ENCODE measurements at regions not wholly inside any gene's neighbourhood (a gene's known extent, or its start where the extent isn't known, plus 50 kb on each side); places are given as distances from the start of the nearest gene placed in this dataset.

DNA sequence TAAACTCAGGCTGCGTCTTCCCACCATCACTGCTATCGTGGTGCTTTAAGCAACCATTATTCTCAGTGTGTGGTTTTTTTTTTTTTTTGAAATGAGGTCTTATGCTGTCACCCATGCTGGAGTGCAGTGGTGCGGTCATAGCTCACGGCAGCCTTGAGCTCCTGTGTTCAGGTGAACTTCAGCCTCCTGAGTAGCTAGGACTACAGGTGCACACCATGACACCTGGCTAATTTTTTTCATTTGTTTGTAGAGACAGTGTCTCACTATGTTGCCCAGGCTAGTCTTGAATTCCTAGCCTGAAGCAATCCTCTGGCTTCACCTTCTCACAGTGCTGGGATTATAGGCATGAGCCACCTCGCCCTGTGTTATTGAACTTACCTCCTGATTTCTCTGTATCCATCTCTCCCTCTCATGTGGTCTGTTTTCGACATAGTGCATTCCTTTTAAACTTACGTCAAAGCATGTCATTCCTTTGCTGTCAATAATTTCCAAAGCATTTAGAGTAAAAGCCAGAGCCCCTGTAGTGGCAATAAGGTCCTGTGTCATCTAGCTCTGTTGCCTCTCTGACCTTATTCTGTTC lies 255.5 kb downstream of the SNAPC1 start:
- no peak for DNase-seq

DNA sequence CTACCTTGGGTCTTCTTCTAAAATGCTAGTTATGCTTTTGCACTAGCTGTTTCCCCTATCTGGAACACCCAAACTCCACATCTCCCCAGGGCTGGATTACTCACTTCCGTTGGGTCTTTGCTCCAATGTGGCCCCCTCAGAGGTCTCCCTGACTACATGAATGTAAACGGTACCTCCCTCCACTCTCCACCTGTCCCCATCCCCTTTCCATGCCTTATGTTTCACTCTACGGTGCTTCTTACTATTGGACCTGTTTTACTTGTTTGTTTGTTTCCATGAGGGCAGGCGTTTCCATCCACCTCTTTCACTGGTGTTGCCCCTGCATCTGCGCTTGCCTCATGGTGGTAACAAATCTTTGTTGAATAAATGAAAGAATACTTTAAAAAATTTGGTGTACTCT lies 256.4 kb downstream of the SNAPC1 start:
- DNase-seq: no peak

DNA sequence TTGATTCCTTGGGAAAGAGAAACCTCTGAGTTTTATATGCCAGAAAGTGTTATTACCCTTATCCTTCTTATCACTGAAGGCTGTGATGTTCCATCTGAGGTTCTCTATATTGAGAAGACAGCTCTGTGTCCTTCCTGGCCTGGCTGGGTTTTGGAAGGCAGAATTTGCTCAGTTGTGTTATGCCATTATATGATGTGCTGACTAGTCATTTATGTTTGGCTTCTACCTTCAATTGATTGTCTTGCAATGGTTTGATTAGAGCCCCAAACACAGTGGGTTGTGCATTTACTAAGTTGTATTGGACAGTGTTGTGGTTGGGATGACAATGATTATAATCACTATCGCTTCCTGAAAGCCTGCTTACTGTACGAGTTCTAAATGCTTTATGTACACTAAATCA lies 265.7 kb downstream of the SNAPC1 start:
- no peak for DNase-seq

DNA sequence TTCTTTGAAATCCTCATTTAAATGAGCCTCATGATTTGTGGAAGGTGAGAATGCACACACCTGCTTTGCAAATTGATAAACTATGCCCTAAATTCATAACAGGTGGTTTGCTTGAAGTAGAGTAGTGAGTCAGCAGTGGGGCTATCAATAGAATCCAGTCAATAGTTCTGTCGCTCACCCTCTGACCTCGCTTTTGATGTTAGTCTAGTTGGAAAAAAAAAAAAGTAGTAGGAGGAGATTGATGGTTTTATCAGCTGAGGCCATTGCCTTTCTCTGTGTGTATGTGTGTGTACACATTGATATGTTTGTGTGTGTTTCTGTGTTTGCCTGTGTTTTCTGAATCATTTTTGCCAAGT lies 267.3 kb downstream of the SNAPC1 start:
- DNase-seq: no peak

DNA sequence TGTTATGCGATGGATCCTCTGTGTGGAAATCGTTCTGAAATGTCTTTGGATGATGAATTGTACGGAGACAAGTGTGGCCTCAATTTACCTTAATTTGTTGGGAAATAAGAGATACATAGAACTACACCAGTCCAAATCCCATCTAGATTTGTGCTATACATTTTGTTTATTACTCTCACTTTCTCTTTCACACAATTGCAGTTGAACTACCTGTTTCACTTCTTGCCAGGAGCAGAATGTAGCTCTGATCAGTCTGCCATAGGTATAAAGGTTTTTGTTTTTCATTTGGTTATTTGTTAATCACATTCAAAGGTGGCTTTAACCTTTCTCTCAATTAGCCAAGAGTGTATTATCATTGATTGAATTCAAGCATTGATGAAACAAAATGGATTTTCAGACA lies 268.2 kb downstream of the SNAPC1 start:
- DNase-seq: no peak

DNA sequence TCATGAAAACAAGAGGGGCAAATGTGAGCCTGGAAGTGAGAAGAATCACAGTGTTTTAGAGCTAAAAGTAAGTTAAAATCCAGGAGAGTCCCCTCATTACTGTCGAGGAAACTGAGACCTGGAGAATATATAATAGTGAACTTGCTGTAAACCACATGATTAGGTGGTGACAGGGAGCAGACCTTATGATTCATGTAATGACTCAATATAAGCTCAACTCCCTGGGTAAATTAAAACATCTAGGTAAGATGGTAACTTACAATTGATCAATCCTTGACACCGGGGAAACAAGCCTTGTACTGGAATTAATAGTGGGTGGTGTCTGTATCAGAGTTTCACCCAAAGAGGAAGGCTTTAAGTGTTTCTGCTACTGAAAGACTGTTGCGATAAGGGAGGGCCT lies 269.3 kb downstream of the SNAPC1 start:
- DNase-seq: no peak

DNA sequence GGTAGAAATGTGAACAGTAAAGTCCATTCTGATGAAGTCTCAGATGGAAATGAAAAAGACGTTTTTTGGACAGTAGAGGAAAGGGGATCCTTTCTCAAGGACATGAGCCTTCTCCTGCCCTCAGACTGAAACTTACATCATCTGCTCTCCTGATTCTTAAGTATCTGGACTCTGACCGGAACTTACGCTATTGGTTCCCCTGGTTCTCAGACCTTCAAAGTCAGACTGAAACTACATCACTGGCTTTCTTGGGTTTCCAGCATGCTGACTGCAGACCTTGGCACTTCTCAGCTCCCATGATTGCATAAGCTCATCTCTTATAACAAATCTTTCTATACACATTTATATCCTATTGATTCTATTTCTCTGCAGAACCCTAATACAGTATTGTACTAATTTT lies 291.0 kb downstream of the SNAPC1 start:
- DNase-seq: no peak

DNA sequence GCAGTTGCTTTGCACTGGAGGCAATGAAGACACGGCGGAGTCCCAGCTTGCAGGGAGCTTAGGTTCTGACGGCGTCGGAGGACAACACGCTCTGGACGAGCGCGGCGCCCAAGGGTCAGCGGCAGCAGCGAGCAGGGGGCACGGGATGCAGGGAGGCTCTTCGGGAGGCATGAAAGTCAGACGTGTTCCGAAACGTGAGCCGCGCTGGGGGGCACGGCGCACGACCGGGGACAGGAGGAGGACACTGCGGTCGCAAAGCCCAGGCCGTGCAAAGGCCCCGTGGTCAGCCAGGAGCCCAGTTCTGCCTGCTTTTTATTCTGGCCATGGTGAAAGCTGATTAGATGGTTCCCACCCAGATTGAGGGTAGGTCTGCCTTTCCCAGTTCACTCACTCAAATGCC lies 294.6 kb downstream of the SNAPC1 start:
- DNase-seq: no peak

DNA sequence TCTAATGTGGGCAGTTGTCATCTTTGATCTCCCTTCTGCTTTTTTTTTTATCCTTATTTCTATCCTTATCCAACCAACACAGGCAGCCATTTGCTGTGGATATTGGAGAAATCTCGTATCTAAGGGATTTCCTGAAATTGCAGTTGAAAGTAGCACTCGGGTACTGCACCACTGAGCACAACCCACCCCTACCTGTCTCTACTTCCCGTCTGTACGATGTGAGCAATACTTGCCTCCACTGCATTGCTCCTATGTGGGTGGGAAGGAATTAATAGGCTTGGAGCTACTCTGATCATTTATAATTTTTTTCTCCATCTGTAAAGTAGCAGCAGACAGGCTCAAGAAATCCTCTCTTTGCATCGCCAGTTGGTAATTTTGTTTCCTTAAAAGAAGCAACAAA lies 300.4 kb downstream of the SNAPC1 start:
- DNase-seq: no peak

DNA sequence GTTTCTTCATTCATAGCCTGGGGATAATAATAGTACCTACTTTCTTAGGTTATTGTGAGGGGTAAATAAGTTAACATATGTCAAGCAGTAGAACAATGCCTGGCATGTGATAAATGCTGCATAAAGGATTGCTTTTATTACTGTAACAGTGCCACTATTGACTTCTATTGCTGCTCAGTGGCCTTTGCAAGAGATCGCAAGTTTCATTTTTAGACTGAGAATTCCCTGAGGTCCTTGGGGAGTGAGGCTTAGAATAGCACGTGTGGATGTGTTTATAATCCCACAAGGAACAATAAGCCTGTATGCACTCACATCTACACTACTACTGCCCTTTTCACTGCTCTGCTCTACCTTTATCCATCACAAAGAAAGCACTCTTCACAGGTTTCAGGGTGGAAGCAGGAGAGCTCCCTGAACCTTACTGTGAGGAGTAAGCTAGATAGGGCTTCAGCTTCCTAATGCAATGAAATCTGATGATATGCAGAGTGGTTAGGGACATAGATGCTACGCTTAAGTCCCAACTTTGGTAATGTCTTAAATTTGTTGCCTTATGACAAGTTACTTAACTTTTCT lies 302.6 kb downstream of the SNAPC1 start:
- no peak for DNase-seq

DNA sequence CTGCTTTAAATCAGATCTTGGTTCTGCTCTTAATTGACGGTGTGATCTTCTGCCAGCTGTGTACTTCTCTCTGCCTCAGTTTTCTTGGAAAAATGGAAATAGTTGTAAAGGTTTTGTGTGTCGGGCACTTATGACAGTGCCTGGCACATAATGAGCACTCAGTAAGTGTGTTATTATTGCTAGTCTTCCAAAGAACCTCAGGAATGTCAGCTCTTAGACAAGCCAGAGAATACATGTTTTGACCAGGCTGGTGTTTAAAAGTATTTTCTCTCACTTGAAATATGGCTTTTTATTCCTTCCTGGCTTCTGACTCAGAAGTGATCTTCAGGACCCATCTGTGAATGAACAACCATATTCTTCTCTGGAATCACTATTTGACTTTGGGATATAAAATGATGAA lies 304.1 kb downstream of the SNAPC1 start:
- DNase-seq: no peak

DNA sequence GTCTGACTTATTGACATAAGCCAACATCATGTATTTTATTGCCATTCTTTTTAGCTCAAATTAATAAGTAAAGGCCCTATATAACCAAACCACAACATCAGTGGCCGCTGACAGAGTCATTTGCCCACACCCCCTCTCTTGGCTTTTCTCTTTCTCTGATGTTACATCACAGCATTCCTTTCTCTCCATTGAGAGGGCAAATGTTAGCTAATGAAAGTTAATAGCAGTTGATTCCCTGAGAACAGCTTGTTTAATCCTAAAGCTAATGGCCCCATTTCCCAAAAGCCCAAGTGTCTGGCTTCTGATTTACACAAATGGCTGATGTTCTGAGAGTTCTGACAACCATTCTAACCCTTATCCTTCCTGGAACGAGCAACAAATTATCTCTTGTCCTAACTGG lies 308.8 kb downstream of the SNAPC1 start:
- no peak for DNase-seq

DNA sequence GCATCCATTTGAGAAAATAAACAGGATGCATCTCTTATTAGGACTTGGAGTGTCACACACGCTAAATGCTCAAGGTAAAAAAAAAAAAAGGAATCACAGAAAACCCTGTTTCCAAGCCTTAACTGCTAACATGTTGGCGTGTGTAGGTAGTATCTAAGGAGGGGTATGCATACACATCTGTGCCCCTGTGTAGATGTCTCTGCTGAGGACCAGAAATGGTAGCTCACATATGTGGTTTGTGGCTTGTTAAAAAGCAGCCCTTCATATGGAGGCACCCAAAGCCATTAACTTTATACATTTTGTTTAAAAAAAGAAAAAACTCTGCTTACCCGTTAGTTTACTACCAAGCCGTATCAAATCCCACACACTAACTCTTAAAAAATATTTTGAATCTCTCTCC lies 314.1 kb downstream of the SNAPC1 start:
- DNase-seq: no peak

DNA sequence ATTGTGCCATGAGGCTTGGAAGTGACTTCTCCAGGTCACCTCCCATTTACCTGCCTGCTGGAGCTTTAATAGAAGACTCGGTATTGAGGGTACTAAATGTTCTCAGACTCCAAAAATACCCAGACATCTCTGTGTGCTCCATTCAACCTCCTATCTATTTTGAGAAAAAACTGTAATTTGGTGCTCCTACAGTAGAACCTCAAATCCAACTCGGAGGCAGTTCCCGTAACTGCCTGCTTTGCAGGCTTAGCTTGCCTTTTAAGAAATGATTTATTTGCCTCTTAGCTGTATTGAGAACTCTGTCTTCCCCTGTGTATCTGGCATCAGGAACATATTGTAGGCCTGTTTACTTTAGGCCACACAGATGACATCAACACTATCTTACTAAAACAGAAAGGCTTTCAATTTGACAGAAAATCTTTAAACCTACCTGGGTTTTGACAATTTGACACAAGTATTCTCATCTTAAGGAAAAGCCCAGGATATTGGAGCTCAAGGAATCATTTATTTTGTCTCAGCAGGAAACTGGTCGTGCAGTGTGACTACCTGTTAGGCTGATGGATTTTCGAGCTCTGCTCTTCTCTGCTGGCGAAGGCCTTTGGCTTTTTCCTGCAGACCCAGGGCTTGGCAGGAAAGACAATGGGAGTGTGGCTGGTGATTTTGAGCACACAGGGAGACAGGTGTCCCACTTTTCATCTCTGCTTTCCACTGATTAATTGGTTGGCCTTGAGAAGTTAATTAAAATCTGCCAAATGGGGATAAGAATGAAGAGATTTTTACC lies 314.8 kb downstream of the SNAPC1 start:
- no peak for DNase-seq

DNA sequence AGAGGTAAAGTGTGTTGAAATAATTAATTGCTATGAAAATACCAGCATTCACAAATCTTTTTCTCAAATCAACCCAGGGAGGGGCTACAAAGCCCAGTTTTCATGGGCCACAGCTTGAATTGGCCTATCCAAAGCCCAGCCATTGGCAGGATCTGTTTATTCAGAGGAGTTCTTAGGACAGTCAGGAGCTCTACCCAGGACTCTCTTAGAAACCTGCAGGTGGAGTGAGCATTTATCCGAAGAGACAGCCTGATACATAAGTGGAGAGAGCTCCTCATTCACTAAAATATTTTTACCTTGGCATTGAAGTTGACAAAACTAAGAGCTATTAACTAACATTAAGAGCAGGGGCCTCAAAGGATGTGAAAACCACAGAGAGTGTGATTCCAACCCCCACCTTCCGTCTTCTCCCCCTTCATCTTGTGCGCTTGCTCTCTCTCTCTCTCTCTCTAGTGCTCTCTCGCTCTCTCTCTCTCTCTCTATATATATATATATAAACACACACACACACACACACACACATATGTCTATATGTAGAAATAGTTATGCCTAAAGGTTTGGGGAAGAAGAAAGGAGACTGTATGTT lies 315.5 kb downstream of the SNAPC1 start:
- no peak for DNase-seq

DNA sequence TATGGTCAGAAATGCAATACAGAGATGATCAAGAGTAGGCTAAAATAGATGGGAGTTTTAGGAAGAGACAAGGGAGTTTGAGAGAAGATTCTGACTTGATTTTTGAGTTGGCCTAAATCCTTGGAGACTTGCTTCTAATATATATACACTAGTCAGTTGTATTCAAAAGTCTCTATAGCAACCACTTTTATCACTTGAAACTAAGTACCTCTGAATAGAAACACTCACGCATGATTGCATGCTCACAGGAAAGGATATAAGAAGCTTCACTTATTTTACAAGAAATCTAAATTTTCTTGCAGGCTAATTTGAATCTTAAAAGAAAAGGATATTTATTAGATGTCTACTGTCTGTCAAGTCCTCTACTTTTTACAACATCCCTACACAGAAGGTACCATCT lies 316.8 kb downstream of the SNAPC1 start:
- DNase-seq: no peak

DNA sequence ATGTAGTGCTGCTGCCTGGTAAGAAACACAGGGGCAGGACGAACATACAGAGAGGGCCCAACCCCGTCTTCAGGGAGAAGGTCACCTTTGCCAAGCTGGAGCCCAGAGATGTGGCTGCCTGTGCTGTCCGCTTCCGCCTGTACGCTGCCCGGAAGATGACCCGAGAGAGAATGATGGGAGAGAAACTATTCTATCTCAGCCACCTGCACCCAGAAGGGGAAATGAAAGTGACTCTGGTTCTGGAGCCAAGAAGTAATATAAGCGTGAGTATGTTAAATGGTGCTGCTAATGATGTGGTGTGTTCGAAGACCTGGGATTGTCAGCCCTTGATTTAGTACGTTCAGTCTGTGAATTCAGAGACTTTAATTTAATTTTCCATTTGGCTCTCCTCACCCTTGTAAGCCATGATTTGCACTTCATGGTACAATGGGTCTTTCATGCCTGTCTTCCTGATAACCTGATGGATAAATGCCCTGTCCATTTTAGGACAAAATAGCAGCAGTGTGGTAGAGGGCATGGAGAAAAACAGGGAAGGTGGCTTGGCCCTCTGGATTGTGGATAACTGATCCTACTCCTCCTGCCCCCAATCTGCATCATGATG lies 318.9 kb downstream of the SNAPC1 start:
- no peak for DNase-seq

DNA sequence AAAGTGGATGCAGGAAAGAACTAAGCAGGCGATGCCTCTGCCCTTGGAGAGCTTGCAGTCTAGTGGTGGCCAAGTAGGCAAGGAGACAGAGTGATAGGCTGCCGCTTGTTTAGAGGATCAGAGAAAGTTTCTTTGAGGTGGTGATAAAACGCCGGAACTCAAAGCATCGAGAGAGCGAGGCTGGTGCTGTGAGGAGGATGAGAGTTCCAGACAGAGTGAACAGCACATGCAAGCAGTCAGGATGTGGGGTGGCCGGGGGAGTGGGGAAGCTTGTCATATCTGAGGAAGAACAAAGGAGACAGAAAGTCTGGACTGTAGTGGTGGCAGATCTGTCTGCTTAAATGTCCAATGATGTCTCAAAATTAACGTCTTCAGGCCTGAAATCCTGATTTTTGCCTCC lies 319.7 kb downstream of the SNAPC1 start:
- no peak for DNase-seq

DNA sequence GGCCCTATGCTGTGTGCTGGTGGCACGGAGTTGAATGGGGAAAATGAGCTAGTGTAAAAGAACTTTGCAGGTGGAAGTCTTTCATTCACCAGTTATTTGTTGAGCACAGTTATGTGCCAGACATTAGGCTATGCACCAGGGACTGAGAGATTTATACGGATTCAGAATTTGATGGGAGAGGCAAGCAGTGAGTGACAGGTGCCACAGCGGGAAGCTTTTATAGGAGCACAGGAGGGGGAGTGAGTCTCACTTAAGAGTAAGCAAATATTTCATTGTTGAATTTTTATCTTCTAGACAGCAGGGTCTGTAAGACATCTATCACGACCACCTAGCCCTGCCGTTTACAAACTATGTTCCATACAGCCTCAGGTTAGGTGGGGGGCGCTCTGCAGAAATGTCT lies 320.6 kb downstream of the SNAPC1 start:
- no peak for DNase-seq

DNA sequence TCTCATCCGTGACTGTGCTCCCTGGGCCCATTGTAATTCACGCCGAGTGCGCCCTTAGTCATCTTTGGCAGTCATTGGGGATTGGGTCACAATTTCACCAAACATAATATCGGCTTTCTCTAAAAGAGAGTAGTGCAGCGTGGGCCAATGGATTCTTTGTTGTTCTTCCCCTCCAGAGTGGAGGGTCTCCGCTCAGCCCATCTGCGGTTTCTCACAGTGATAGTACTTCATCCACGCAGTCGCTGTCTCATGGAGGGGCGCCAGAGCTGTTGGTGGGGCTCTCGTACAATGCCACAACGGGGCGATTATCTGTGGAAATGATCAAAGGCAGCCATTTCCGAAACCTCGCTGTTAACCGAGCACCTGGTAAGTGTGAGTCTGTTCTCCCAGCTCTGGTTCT lies 321.8 kb downstream of the SNAPC1 start:
- DNase-seq: no peak

DNA sequence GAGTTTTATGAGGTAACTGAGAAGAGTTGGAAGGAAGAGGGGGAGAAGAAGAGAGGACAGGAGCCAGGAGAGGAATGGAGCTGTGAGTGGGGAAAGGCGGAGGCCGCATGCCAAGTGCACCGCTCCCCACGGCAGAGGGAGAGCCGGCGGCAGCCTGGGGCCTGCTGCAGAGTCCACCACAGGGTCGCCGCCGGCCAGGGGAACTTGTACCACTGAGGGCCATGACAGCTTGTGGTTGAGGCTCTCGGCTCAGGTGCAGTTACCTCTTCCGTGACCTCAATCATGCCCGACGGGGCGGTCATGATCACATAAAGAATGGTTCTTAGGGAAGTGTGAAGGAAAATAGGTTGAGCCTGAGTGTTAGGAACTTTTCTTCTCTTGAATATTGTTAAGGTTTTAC lies 325.0 kb downstream of the SNAPC1 start:
- DNase-seq: no peak

DNA sequence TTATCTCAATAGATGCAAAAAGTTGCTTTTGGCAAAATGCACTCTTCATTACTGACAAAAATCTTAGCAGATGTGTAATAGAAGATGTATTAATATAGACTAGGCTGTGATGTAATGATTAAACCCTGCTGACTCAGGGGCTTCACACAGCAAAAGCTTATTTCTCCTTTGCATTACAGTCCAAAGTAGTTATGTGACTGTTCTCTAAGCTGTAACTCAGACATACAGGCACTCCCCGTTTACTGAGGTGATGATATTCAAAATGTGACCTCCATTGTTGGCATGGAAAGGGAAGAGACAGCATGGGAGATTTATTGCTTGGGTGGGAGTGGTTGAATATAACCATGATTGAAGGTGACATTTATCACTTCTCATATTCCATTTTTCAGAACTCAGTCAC lies 331.5 kb downstream of the SNAPC1 start:
- DNase-seq: no peak

DNA sequence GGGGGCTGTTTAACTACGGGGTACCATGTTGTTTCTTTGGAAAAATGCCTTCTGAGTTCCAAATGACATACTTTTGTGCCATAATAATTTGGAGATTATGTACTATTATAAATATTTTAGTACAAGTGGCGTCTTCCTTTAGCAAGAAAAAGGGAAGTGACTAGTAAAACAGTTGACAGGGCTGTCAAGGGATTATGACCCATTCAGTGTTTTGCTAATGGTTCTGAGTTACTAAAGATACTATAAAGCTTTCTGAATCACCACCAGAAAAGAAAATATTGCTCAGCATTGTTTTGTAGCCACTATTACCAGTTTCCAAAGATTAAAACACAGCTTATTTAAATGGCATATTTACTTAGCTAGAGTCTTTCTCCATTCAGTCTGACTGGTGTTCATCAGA lies 334.9 kb downstream of the SNAPC1 start:
- DNase-seq: no peak

DNA sequence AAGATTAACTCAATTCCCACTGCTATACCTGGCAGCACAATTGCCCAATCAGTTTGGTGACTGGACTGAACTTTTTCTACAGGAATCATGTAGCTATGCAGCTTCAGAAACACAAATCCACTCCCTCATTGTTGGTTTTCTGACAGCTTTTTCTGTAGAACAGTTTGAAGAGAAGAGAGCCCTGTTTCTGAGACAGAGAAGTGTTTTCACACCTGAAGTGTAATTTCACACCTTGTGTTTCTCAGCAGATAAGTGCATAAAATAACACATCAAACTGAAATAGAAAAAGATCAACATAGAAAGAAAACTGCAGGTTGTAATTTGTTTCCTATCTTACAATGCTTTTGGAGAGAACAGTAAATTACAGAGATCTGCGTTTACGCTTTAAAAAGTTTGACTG lies 335.6 kb downstream of the SNAPC1 start:
- DNase-seq: no peak
